Pons (tissue), 1 donor: ENCODE measurements at regions not wholly inside any gene's neighbourhood (a gene's known extent, or its start where the extent isn't known, plus 50 kb on each side); places are given as distances from the start of the nearest gene placed in this dataset.
"Not testable (repeated sequence)": the region's sequence is repeated elsewhere in the genome, so short reads cannot be mapped to it uniquely, and the experiment has no call there.

Experiments used
- DNase-seq: peaks from one replicate; pipeline ENCODE4 v3.0.0-alpha.2; 2016; ENCODE audit warnings: low spot score

DNA sequence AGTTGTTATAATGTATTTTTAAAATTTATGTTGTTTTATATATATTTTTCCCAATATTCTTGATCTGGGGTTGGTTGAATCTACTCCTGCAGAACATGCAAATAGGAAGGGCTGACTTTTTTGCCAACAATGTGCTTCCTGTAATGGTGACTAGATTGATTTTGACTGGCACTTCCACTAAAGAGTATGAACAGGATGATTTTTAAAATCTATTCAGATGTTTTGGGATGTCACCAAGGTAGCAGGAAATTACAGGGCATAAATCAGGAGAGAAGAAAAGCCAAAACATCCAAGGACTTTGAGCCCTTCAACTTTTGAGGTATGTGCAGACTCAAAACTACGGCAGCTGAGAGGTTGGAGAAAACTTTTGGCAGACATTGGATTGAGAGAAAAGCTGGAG is 1047.6 kb downstream of the SLITRK5 start:
- no peak for DNase-seq

DNA sequence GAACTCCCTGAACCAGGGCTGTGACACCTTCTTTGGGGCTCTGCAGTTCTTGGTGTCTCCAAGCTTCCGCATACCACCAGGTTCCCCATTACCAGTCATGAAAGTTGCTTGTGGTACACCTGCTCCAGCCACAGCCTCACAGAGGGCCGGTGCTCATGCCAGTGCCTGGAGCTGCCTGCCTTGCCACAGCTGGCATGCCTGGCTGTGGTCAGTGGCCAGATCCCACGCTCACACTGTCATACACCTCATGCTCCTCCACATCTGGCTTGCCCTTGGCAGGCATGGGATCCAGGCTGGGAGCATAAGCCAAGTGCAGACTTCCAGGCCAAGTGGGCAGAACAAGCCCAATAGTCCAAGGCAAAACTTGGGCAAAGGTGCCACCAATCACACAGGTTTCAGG is 1054.9 kb downstream of the SLITRK5 start:
- no peak for DNase-seq

DNA sequence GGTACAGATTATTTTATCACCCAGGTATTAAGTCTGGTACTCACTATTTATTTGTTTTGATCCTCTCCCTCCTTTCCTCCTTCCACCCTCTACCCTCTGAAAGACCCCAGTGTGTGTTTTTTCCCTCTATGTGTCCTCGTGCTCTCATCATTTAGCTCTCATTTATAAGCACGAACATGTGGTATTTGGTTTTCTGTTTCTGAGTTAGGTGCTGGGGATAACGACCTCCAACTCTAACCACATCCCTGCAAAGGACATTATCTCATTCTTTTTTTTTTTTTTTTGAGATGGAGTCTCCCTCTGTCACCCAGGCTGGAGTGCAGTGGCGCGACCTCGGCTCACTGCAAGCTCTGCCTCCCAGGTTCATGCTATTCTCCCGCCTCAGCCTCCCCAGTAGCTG is 1056.1 kb downstream of the SLITRK5 start:
- not testable (repeated sequence) for DNase-seq

DNA sequence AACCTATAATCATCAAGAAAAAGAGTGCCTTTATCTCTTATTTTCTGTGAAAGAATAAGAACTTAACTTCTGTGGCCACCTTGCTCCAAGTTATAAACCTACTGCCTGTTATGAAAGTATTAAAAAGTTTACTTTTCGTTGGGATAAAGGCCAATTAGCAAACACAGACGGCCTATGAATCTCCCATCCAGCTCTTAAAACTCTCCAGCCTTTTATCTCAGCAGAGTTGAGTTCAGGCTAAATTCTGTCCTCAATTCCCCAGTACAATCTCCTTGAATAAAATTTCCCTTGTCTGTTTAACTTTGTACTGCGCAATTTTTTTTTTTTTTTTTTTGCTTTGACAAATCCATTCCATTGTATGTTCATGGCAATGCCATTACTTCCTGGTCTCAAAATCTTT is 1058.4 kb downstream of the SLITRK5 start:
- DNase-seq: no peak

DNA sequence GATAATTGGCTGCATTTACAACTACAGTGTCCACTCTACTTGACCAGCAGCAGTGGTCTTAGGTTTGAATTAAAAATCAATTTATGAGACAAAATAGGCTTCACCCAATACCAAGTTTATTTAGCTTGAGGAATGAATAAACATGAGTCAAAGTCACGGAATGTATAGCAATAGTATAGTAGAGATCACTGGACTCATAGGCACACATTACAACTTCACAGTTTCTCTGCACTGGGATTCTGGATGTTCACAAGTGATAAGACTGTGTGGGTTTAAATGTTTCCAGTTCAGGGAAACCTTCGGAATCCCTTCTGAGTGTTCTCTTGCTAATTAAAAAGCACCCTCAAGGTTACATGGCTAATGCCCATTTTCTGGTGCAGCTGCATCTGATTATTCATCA is 1064.9 kb downstream of the SLITRK5 start:
- DNase-seq: no peak

DNA sequence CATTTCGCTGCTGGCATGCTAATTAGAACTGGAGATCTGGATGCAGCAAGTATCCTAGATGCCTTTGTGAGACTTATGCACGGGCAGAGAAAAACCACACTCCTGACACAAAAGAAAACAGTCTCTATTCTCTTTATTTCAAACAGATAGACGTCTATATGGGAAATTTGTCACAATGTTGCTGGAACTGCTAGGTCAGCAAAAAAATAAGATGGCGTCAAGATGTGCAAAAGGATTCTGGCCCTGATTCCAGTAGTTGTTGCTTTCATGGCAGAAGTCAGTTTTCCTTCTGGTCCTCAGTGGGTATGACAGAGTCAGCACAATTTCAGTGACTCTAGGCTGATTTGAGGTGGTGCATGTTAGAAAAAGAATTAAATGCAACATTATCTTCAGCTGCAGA is 1068.0 kb downstream of the SLITRK5 start:
- no peak for DNase-seq

DNA sequence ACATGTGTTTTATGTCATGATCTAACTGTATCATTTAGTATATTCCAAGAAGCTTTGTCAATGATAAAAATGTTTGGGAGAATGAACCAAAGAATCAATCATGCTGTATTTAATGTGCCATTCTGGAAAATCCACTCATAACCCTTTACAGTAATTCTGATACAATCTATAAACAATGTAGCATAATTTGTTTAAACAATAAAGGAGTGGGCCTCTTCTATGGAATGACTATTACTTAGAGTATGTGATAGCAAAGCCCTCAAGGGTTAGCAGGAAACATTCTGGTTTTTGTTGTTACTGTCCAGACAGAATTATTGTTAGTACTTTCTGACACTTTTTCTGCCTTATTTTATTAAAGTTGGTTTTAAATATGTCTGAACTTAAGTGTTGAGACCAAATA is 1073.1 kb downstream of the SLITRK5 start:
- DNase-seq: no peak

DNA sequence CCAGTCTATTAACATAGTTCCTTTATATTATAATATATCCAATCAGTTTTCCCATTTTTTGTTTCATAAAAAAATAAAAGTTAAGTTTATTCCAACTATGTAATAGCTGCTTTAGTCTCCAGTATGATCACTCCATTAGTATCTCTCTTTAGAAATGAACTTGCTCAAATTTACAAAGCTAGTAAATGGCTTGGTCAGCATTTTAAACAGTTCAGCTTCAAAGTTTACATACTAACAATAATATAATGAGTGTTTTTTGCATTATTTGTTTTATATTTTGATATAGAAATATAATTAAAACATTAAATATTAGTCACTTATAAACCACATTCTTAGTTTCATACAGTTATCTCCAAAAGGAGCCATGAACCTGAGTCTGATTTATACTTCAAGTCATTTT is 1073.8 kb downstream of the SLITRK5 start:
- DNase-seq: no peak

DNA sequence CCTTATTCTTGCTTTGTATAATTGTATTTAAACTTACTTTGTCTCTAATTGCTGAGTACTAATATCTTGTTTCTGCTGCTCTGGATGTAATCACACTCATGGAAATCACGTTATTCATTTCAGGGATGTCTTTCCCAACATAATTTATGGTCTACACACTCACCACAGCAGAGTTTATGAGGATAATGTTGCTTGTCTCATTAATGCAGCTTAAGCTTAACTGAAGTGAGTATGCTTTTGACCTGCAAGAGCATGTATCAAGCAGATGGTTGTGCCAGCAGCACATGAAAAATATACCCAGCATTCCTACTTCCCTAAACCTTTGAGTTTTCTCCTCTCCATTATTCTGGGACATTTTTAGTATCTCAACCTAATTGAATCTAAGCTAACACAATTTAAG is 1080.9 kb downstream of the SLITRK5 start:
- DNase-seq: no peak

DNA sequence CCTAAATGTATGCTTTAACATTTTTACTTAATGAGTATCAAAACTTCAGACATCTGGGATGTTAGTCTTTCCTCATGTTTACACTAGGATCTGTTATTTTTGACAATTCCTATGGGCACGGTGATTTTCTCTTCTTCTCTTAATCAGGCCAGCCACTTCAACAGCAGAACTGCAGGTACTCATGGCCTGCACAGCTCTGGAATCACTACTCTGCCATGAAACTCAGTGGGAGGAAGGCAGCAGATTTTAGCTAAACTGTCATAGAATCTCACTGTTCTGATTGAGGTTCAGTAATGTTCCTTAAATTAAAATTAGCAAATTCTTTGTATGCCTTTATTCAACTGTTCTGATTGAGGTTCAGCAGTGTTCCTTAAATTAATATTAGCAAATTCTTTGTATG is 1083.0 kb downstream of the SLITRK5 start:
- no peak for DNase-seq

DNA sequence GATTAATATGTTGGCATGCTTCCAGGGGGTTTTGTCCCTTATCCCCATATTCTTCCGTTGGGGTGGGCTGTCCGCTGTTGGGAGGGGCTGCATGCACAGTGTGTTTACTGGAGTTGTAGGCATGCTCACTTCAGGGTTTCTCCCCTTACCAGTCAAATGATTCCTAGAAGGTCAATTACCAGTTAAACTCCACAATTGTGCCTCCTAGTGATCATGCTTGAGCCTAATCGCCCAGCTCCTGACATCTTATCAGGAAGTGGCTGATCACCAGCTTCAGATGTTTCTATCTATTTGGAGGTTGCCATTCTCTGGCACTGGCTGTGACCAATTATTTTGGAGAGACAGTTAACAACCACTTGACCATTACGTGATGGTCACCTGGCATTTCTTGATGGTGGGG is 1090.0 kb downstream of the SLITRK5 start:
- no peak for DNase-seq

DNA sequence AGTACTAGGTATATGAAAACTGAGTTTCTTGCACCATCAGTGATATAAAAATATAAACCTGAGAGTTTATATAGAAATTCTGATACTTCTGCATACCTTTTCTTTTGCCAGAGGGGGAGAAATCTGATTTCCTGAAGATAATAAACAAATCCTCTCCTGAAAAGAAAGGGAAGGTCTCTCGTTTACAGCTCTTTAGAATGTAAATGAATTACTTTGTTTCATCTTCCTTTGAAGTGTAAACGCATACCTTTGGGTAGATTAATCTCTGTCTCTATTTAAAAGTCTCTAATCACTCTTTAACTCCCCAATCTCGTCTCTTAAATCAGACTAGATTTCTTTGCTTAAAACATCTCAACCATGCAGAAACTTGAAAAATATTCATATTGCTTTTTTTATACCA is 1092.9 kb downstream of the SLITRK5 start:
- DNase-seq: no peak

DNA sequence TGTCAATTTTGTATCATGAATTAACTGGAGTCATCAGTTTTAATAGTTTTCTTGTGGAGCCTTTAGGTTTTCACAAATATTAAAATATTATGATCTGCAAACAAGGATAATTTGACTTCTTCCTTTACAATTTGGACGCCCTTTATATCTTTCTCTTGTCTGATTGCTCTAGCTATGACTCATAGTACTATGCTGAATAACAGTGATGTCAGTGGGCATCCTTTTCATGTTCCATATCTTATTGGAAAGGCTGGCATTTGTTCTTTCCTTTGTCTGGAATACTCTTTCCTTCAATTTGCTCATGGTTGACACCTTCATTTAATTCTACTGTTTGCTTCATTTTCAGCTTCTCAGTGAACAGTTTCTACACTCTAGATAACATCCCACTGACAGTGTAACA is 1129.3 kb downstream of the SLITRK5 start:
- no peak for DNase-seq

DNA sequence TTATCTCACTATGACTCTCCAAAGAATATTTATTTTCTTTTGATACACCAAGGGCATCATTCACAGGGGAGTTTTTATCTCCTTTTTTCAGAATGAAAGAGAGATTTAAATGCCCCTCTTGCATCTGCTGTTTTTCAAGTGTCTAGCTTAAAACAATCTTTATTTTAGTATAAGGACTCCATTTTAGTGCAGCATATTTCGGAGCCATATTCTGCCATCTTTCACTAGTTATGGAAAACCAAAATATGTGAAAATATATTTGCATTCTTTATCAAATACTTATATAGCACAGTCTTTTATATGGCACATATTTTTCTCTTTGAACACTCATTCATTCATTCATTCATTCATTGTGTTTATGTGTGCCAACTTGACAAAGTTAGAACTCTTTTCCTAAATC is 1130.2 kb downstream of the SLITRK5 start:
- no peak for DNase-seq

DNA sequence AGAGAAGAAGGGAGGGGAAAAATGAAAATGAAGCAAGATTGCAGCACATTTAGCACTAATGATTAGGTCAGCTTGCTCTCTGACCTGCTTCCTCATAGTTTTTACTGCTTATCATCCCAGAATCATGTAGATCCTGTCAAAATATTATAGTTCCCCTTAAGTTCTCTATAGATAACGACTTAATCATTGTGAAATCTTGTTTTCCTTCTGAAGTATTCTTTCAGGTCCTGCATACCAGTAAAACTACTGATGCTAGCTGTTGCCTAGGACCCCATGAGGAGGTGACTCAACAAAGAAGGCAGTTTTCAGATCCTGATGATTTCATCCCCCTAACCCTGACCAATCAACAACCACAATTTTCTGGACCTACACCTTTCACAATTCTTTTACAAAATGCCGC is 1131.7 kb downstream of the SLITRK5 start:
- no peak for DNase-seq

DNA sequence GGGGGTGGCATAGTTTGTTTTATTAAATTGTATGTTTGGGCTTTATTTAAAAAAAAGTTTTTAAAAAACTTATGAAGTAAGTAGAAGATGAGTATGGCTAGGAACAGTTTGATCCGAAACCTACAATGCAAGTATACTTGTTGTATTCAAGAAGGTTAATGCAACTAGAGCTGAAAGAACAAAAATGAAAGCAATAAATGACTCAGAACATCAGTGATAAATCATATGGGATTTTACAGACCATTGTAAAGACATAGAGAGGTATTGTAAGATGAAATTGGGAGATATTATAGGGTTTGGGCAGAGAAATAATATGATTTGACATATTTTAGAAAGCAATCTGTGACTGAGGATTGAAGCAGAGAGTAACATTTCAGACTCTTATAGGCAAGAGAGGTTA is 1135.3 kb downstream of the SLITRK5 start:
- no peak for DNase-seq

DNA sequence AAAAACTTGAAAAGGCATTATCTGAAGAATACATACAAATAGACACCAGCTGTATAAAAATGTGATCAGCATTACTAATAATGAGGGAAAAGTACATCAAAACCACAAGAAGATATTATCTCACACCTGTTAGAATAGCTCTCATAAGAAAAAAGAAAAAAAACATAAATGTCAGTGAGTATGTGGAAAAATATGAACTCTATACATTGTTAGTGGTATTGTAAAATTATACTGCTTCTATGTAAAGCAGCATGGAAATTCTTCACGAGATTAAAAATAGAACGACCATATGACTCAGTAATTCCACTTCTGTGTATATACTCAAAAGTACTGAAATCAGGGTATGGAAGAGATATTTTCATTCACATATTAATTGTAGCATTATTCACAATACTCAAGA is 1146.4 kb downstream of the SLITRK5 start:
- DNase-seq: no peak

DNA sequence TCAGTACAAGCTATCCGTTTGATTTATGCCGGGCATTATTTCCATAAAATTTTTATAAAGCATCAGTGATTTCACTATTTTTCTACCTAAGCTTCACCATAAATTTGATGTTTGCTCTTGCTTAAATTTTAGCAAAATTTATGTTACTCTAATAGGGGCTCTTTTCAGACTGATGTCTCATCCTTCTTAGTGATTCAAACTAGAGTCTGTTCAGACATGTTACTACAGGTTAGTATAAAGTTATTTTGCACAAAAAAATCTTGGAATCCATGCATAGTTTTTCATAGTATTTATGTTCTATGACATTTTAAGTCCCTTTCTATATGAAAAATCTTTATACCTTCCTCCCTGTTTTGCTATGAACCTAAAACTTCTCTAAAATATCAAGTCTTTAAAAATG is 1151.9 kb downstream of the SLITRK5 start:
- DNase-seq: no peak

DNA sequence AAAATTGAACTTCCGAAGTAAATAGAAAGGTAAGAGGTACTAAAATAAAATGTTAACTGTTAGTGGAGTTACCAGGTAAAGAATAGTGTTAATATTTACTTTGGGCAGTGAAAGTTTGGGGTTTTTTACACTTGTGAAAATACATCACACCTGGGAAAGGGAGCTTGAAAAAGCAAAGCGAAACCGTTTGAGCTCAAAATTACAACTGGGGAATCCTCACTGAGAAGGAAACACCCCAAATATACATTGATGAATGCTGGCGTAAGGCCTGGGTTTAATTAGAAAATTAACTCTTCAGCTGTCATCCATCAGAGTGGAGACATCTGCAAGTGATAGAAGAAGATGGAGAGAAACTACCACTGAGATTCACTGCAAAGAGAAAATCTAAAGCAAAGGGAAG is 1153.0 kb downstream of the SLITRK5 start:
- no peak for DNase-seq

DNA sequence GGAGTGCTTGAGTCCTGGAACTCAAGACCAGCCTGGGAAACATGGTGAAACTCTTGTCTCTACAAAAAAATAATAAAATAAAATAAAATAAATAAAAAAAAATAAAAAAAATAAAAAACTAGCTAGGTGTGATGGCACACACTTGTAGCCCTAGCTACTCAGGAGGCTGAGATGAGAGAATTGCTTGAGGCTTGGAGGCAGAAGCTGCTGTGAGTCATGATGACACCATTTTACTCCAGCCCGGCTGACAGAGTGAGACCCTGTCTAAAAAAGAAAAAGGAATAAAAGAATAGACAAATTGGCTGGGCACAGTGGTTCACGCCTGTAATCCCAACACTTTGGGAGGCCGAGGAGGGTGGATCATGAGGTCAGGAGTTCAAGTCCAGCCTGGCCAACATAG is 1168.9 kb downstream of the SLITRK5 start:
- DNase-seq: no peak

DNA sequence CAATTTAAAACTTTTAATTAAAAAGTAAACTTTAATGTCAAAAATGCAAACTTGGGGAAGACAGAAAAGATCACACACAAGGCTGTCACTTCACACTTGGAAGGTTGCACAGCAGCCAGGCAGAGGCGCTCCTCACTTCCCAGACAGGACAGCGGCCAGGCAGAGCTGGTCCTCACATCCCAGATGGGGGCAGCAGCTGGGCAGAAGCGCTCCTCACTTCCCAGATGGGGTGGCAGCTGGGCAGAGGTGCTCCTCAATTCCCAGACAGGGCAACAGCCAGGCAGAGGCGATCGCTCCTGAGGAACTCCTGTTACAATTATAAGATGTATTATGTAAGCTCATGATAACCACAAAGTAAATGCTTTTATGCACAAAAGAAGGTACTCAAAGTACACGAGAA is 1181.1 kb downstream of the SLITRK5 start:
- not testable (repeated sequence) for DNase-seq

DNA sequence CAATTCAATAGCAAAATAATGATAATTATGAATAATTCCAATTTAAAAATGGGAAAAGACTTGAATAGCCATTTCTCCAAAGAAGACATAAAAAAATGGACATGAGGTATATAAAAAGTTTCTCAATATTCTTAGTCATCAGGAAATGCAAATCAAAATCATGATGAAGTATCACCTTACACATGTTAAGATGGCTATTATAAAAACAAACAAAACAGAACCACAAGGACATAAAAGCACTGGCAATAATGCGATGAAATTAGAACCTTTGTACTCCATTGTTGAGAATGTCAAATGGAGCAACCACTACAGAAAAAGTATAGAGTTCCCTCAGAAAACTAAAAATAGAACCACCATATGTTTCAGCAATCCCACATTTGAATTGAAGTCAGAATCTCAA is 1186.1 kb downstream of the SLITRK5 start:
- DNase-seq: no peak

DNA sequence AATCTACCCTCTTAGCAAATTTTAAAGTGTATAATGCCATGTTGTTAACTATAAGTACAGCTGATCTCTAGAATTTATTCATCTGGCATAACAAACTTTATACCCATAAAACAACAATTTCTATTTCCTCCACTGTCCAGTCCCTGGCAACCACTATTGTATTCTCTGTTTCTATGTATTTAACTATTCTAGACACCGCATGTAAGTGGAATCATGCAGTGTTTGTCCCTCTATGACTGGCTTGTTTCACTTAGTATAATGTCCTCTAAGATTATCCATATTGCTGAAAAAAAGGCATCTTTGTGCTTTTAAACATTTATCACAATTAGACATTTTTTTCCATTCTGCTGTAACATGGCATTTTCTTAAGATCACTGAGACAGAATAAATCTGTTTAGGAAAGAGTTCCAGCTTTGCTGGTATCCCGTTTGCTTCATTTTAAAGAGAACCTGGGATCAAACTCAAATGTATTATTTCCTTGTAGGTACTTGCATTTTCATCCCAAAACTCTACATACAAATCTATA is 1191.0 kb downstream of the SLITRK5 start:
- no peak for DNase-seq

DNA sequence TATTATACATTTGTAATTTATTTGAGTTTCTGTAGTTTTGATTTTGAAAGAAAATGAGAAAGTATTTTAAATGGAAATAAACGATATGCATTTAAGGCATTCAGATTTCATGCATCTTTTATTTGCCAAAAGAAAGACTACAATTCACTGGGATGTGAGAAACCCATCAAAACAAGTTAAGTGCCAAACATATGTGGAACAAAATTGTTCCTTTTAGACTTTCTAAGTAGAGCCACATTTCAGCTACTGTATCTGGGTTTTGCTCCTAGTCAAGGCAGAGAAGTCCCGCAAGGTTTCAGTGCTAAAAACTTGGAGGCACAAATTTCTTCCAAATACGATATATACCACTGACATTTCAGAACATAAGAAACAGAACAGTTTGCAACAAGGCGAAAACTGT is 1191.9 kb downstream of the SLITRK5 start:
- DNase-seq: no peak

DNA sequence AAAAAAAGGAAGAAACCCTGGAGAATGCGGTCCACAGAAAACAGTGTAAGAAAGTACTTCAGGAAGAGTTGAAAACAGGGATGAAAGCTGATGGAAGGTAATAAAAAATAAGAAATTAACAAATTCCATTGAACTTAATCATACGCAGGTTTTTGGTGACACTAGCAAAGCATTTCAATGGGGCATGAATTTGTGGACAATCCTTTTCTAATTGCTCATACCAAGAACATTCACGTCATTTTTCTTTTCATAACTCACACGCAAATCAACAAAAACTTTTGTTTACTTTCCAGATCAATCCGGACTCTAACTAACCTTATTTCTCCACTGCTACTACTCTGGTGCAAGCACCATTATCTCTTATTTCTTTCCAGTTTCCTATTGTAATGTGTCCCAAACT is 1195.0 kb downstream of the SLITRK5 start:
- DNase-seq: no peak
